Thyroid gland (tissue), 4 donors: ENCODE measurements at regions not wholly inside any gene's neighbourhood (a gene's known extent, or its start where the extent isn't known, plus 50 kb on each side); places are given as distances from the start of the nearest gene placed in this dataset.

Source experiments
- CTCF ChIP-seq, 6 experiments: fragments of 200-600 bp in 3 of 6; fragments of 450-650 bp in 3 of 6; sonication (generic) in 3 of 6; IDR thresholded peaks; one replicate each; pipeline ENCODE4 v1.5.1; 2016 to 2019; ENCODE audit warnings: antibody characterized with exemption in 6 of 6, mild to moderate bottlenecking in 2 of 6, inconsistent platforms in 1 of 6, moderate library complexity in 1 of 6
- POLR2A ChIP-seq, 2 donors: fragments of 450-650 bp; IDR thresholded peaks; one replicate each; pipeline ENCODE4 v1.6.1; 2017; ENCODE audit warnings: antibody characterized with exemption in 2 of 2, mild to moderate bottlenecking in 2 of 2, moderate library complexity in 1 of 2

DNA sequence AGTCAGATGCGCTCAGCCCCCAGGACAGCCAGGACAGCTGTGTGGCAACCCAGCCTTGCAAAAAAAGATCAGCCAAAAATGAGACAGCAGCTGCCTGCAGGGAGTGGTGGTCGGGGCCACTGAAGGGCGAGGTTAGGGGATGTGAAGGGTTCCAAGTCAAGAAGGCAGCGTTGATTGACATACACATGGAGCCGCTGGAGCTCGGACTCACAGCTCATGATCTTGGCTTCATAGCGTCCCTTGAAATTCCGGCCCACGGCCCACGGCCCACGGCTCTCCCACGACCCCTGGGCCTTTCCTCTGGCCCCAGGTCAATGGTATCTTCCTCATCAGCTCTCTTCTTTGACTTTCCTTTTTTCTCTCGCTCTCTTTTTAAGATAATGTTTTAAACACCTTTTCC lies 390.0 kb upstream of the IRX4 start:
- TF ChIP-seq CTCF (IDR thresholded peaks at IDR 0.05) (no peak), POLR2A (IDR thresholded peaks at IDR 0.05) (no peak)
